Panc1 (cell line): ENCODE measurements at regions not wholly inside any gene's neighbourhood (a gene's known extent, or its start where the extent isn't known, plus 50 kb on each side); places are given as distances from the start of the nearest gene placed in this dataset.

ENCODE experiments used
- ATAC-seq: fragments of 200-7000 bp; cut with Tn5 transposase; 2 replicates; pipeline ENCODE4 v1.9.1; 2020; ENCODE audit warnings: mild to moderate bottlenecking, moderate library complexity
- BruUV-seq: library from RNA; stranded (reverse); fragments of 400-500 nt; replicated peaks from 2 replicates; lab custom pipeline; 2021; lab: Mats Ljungman, UMichigan
- CTCF ChIA-PET: fragments of 300-600 bp; sonication (Branson Sonifier 250); formaldehyde crosslinking; loops from one replicate; lab custom pipeline; 2022; ENCODE audit warnings: antibody characterized with exemption; lab: Charles Lee
- POLR2A ChIA-PET: fragments of 300-600 bp; sonication (Branson Sonifier 250); formaldehyde crosslinking; loops from one replicate; lab custom pipeline; 2022; ENCODE audit warnings: antibody characterized with exemption; lab: Charles Lee
- DNase-seq: peaks from one replicate; pipeline ENCODE4 v3.0.0-alpha.2; 2010; ENCODE audit warnings: low read depth, low spot score
- H3K27ac ChIP-seq: 2 replicates; pipeline ENCODE4 v1.5.1; 2011; ENCODE audit warnings: mild to moderate bottlenecking, low read length, inconsistent platforms
- H3K27me3 ChIP-seq: fragments of 200-500 bp; sonication (Bioruptor generic); 2 replicates; pipeline ENCODE4 v1.6.0; 2014; ENCODE audit warnings: low read length, inconsistent platforms; ENCODE audit not compliant: control insufficient read depth, insufficient read depth
- H3K36me3 ChIP-seq: fragments of 200-500 bp; sonication (Bioruptor generic); 2 replicates; pipeline ENCODE4 v1.5.1; 2014; ENCODE audit warnings: inconsistent platforms, mild to moderate bottlenecking, low read length, moderate library complexity; ENCODE audit not compliant: control insufficient read depth, insufficient read depth
- H3K4me1 ChIP-seq: 2 replicates; pipeline ENCODE4 v1.5.1; 2011; ENCODE audit warnings: inconsistent platforms, mild to moderate bottlenecking, low read length, moderate library complexity; ENCODE audit not compliant: control insufficient read depth, insufficient read depth
- H3K4me3 ChIP-seq, 2 experiments: 2 replicates each; pipeline ENCODE4 v1.5.1; 2011 to 2012; ENCODE audit warnings: low read depth in 2 of 2, low read length in 2 of 2, mild to moderate bottlenecking in 2 of 2, inconsistent platforms in 1 of 2, moderate library complexity in 1 of 2
- H3K9me3 ChIP-seq: fragments of 200-500 bp; sonication (Bioruptor generic); 2 replicates; pipeline ENCODE4 v1.5.1; 2014; ENCODE audit warnings: low read depth, mild to moderate bottlenecking, inconsistent platforms, low read length, moderate library complexity; ENCODE audit not compliant: control insufficient read depth, insufficient read depth
- POLR2AphosphoS5 ChIP-seq: IDR thresholded peaks from 2 replicates; pipeline ENCODE4 v1.6.1; 2012; ENCODE audit warnings: mild to moderate bottlenecking, low read depth, low read length, moderate library complexity
- SIN3A ChIP-seq: IDR thresholded peaks from 2 replicates; pipeline ENCODE4 v1.6.1; 2012; ENCODE audit warnings: low read depth, mild to moderate bottlenecking, low read length, moderate library complexity, borderline replicate concordance; ENCODE audit not compliant: insufficient read depth
- TCF7L2 ChIP-seq: IDR thresholded peaks from 2 replicates; pipeline ENCODE4 v1.6.1; 2011; ENCODE audit warnings: mild to moderate bottlenecking, low read depth, low read length, inconsistent platforms
- in situ Hi-C: cut with HindIII; loops from 2 replicates; pipeline ENCODE4 v1.10.0; 2016; ENCODE audit warnings: low sequenced_read_pairs, low pct_unique_long_range_greater_than_20kb
- intact Hi-C: fragments of 100-400 bp; cut with micrococcal nuclease; formaldehyde crosslinking; loops from one replicate; pipeline ENCODE4 v1.10.0; 2022; ENCODE audit not compliant: unreplicated experiment
- TF ChIP-seq, protein P1 (sequence below): fragments of 450-650 bp; IDR thresholded peaks from 2 replicates; pipeline ENCODE4 v1.5.1; 2017; ENCODE audit warnings: mild to moderate bottlenecking
- TF ChIP-seq, protein P2 (sequence below), 2 experiments: IDR thresholded peaks; 2 replicates each; pipeline ENCODE4 v1.6.1; 2011 to 2012; ENCODE audit warnings: low read depth in 2 of 2, control low read depth in 1 of 2, low read length in 1 of 2, mild to moderate bottlenecking in 1 of 2, moderate library complexity in 1 of 2; ENCODE audit not compliant: insufficient read depth in 1 of 2

DNA sequence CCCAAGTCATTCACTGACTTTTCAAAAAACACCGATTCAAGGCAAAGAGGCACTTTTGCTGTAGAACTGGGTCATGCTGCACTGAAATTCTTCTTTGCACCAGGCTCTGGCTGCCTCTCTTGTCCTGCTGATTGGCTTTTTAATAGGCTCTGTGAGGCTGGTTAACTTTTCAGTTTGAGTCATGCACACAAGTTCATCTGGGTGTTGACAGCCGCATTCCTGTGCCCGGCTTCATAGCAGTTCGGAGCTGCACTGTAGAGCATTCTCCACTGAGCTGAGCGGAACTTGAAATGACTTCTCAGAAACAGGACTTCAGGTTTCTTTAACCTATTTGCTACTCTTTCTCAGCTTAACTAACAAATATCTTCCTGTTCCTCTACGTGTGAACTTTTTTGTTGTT is 978.3 kb downstream of the UQCRFS1 start:
- no TSS peak for BruUV-seq
- TF ChIP-seq SIN3A = no peak
- no peak for TF ChIP-seq POLR2AphosphoS5
- TF ChIP-seq, protein P1, sequence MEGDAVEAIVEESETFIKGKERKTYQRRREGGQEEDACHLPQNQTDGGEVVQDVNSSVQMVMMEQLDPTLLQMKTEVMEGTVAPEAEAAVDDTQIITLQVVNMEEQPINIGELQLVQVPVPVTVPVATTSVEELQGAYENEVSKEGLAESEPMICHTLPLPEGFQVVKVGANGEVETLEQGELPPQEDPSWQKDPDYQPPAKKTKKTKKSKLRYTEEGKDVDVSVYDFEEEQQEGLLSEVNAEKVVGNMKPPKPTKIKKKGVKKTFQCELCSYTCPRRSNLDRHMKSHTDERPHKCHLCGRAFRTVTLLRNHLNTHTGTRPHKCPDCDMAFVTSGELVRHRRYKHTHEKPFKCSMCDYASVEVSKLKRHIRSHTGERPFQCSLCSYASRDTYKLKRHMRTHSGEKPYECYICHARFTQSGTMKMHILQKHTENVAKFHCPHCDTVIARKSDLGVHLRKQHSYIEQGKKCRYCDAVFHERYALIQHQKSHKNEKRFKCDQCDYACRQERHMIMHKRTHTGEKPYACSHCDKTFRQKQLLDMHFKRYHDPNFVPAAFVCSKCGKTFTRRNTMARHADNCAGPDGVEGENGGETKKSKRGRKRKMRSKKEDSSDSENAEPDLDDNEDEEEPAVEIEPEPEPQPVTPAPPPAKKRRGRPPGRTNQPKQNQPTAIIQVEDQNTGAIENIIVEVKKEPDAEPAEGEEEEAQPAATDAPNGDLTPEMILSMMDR = no peak
- TF ChIP-seq TCF7L2 = no peak
- TF ChIP-seq, protein P2, sequence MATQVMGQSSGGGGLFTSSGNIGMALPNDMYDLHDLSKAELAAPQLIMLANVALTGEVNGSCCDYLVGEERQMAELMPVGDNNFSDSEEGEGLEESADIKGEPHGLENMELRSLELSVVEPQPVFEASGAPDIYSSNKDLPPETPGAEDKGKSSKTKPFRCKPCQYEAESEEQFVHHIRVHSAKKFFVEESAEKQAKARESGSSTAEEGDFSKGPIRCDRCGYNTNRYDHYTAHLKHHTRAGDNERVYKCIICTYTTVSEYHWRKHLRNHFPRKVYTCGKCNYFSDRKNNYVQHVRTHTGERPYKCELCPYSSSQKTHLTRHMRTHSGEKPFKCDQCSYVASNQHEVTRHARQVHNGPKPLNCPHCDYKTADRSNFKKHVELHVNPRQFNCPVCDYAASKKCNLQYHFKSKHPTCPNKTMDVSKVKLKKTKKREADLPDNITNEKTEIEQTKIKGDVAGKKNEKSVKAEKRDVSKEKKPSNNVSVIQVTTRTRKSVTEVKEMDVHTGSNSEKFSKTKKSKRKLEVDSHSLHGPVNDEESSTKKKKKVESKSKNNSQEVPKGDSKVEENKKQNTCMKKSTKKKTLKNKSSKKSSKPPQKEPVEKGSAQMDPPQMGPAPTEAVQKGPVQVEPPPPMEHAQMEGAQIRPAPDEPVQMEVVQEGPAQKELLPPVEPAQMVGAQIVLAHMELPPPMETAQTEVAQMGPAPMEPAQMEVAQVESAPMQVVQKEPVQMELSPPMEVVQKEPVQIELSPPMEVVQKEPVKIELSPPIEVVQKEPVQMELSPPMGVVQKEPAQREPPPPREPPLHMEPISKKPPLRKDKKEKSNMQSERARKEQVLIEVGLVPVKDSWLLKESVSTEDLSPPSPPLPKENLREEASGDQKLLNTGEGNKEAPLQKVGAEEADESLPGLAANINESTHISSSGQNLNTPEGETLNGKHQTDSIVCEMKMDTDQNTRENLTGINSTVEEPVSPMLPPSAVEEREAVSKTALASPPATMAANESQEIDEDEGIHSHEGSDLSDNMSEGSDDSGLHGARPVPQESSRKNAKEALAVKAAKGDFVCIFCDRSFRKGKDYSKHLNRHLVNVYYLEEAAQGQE (IDR thresholded peaks at IDR 0.05; ENCODE audit: insufficient read depth in 1 of 2, low read depth in 2 of 2, low read length in 1 of 2) = no peak
- Histone ChIP-seq H3K36me3 (no peaks in the 10 kb centered on the region), H3K4me3 (no peak overlapping the region), H3K4me1 (0 out of 2 replicates have a peak, but pooled peaks cover 3% of the 10 kb centered on the region), H3K27me3 (0 out of 2 replicates have a peak, but pooled peaks cover 2% of the 10 kb centered on the region), H3K9me3 (no peaks in the 10 kb centered on the region; the same call in 1 of the 2 replicates), H3K27ac (no peak overlapping the region)
- POLR2A ChIA-PET = no interaction called here
- in situ Hi-C loops = no loop called here
- intact Hi-C loops = no loop called here
- DNase-seq (no peak), ATAC-seq (no peak)
- CTCF ChIA-PET = no interaction called here

DNA sequence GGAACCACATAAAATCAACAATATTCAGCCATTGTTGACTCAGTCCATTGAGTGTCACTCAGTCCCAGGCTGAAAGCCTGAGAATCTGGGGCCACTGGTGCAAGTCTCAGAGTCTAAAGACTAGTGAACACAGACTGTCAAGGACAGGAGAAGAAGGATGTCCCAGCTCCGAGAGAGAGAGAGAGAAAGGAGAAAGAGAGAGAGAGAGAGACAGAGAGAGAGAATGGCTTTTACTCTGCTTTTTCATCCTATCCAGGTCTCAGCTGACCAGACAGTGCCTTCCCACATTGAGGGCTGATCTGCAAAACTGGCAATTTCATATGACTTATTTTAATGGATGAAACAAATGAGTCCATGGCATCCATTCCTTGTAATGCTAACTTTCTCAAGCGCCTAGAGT is 984.1 kb downstream of the UQCRFS1 start:
- DNase-seq (no peak), ATAC-seq (no peak)
- intact Hi-C loops (no loop called here), in situ Hi-C loops (no loop called here)
- H3K4me1 ChIP-seq = 0 out of 2 replicates have a peak, but pooled peaks cover 3% of the 10 kb centered on the region
- no TSS peak for BruUV-seq
- no peaks in the 10 kb centered on the region for H3K36me3 ChIP-seq
- H3K9me3 ChIP-seq = no peaks in the 10 kb centered on the region
- H3K4me3 ChIP-seq = no peak overlapping the region
- H3K27ac ChIP-seq = no peak overlapping the region
- H3K27me3 ChIP-seq = 0 out of 2 replicates have a peak, but pooled peaks cover 3% of the 10 kb centered on the region
- ChIA-PET POLR2A (no interaction called here), CTCF (no interaction called here)
- TF ChIP-seq TCF7L2 (no peak), POLR2AphosphoS5 (no peak), SIN3A (no peak)
- TF ChIP-seq, protein P1 = no peak
- TF ChIP-seq, protein P2 (IDR thresholded peaks at IDR 0.05; ENCODE audit: insufficient read depth in 1 of 2, low read depth in 2 of 2, low read length in 1 of 2) = no peak
